ENCODE measurements at regions not wholly inside any gene's neighbourhood (a gene's known extent, or its start where the extent isn't known, plus 50 kb on each side); places are given as distances from the start of the nearest gene placed in this dataset.

- TF ChIP-seq EZH2 (IDR thresholded peaks at IDR 0.05; ENCODE audit: insufficient read depth, poor library complexity, severe bottlenecking): no peak
- TF ChIP-seq EZH2phosphoT487 (IDR thresholded peaks at IDR 0.05; ENCODE audit: insufficient read depth, low read depth): no peak
Observed at GRCh38 chr4:17367201-17367600, 144.7 kb downstream of the QDPR start.
